ENCODE measurements at regions not wholly inside any gene's neighbourhood (a gene's known extent, or its start where the extent isn't known, plus 50 kb on each side); places are given as distances from the start of the nearest gene placed in this dataset.
"Not testable (repeated sequence)": the region's sequence is repeated elsewhere in the genome, so short reads cannot be mapped to it uniquely, and the experiment has no call there.

DNA sequence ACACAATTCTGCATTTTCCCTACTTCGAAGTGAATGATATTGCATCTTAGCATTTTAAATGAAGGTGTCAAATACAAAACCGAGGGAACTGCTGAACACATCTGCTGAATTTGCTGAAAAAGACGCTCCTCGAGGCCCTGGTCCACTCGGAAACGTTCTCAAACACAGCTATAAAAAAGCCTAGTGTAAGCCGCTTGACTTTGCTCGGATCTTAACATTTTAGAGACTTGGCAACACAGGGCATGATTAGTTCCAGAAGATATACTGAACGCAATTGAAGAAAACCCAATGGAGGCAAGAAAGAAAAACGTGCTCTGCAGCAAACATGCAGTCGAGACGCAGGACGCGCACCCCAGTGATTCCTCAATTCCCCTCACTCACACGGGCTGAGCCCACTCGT, 506.4 kb upstream of the AMELY start:
- DNase-seq (ENCODE audit: low read depth): no peak

- DNase-seq (ENCODE audit: low read depth): peak; percentile 38
These were observed 504.9 kb upstream of the AMELY start for GRCh38 chrY:7416406-7416805.

- DNase-seq (ENCODE audit: low read depth): peak; percentile 98
These were observed 503.6 kb upstream of the AMELY start for GRCh38 chrY:7415157-7415633.

DNA sequence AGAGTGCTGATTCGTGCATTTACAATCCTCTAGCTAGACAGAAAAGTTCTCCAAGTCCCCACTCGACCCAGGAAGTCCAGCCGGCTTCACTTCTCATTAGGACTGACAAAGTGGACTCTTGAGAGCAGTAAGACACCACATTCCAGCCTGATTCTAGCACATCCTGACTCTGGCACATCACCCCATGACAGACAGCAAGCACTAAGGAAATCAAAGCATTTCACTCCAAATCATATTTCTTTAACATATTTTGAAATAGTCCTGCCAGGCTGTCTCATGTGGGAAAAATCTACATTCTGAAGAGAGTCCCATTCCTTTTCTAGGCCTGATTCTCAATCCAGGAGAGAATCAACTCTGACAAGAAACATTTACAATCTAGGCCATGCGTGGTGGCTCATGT, 478.5 kb upstream of the AMELY start:
- no peak for DNase-seq (ENCODE audit: low read depth)

GRCh38 chrY:7382988-7383387, 471.4 kb upstream of the AMELY start:
- DNase-seq (ENCODE audit: low read depth): peak; percentile 49

- DNase-seq (ENCODE audit: low read depth): no peak
These were observed 465.5 kb upstream of the AMELY start for GRCh38 chrY:7377091-7377490.

- DNase-seq (ENCODE audit: low read depth): peak; percentile 65
These were observed 462.9 kb upstream of the AMELY start for GRCh38 chrY:7374485-7374884.

DNA sequence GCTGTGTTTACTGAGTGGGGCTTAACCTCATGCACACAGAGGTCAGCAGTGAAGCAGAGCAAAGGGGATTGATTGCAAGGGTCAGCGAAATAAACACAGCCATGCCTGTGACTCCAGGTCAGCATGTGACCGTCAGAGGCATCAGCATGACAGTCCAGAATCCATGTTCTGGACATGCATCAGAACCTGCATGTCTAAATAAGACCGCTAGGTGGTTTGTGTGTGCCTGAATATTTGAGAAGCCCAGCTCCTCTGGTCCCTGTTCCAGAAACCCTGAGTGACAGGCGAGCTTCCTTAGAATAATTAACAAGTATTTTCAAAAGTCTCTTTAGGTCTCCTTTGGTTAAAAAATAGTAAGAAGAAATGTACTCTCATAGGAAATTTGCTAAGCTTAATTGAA, 460.4 kb upstream of the AMELY start:
- not testable (repeated sequence) for DNase-seq (ENCODE audit: low read depth)

DNA sequence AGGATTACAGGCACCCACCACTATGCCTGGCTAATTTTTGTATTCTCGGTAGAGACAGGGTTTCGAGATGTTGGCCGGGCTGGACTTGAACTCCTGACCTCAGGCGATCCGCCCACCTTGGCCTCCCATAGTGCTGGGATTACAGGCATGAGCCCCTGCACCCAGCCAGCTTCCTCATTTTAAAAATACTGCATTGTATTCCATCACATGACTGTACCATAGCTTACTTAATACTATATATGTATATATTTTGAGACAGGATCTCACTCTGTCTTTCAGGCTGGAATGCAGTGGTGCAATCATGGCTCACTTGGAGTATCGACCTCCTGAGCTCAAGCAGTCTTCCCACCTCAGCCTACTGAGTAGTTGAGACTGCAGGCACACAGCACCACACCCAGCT, 459.5 kb upstream of the AMELY start:
- not testable (repeated sequence) for DNase-seq (ENCODE audit: low read depth)

- DNase-seq (ENCODE audit: low read depth): no peak
These were observed 448.0 kb upstream of the AMELY start for GRCh38 chrY:7359520-7359919.

DNA sequence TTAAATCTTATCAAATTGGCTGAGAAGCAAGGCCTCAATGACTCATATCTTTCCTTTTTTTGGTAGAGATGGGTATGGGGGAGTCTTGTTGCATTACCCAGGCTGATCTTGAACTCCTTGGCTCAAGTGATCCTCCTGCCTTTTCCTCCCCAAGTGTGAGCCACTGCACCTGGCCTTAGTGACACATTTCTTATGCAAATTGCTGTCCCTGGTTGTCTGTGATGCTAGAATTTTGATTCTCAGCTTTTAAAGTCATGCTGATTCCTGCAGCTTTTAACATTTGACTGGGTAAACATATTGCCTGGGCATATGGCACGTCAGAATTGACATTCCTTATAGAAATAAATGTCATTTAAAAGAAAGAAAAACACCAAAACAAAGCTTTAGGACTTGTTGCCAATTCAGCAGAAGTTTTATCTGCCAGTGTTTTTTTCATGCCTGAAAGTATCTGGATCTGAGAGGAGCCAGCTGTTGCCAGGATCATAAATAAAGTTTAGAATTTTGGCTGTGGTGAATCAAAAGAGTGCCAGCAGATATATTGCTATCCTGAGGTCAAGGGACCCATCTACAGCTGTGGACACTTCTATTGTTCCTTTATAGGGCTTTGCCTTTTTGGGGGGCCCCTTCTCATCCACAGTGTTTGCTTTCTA, 446.7 kb upstream of the AMELY start:
- peak; percentile 10 for DNase-seq (ENCODE audit: low read depth)

GRCh38 chrY:7355891-7356290, 444.3 kb upstream of the AMELY start:
- DNase-seq (ENCODE audit: low read depth): not testable (repeated sequence)

- peak; percentile 61 for DNase-seq (ENCODE audit: low read depth)
These were observed 433.1 kb upstream of the AMELY start for GRCh38 chrY:7344661-7345060.

DNA sequence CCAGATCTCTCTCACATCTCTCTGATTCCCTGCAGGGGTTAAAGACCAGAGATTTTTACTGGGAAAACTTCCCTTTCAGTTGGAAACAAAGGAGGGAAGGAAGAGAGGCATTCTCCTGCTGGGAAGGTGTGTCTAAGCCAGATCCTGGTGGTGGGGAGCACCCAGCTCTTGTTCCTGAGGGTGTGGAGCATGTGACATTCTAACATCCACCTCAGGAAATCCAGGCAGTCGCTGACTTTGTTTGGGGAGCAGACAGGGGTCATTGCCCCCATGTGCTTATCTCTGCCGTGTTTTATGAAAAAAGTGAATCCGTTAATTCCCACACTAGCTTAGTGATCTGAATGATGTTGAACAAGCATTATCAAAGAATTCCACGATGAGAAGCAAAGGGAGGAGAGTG, 431.7 kb upstream of the AMELY start:
- no peak for DNase-seq (ENCODE audit: low read depth)

GRCh38 chrY:7342732-7343131, 431.2 kb upstream of the AMELY start:
- not testable (repeated sequence) for DNase-seq (ENCODE audit: low read depth)

- no peak for DNase-seq (ENCODE audit: low read depth)
These were observed 428.0 kb upstream of the AMELY start for GRCh38 chrY:7339391-7340087.

- no peak for DNase-seq (ENCODE audit: low read depth)
These were observed 424.7 kb upstream of the AMELY start for GRCh38 chrY:7336023-7336873.

GRCh38 chrY:7334449-7334848, 422.9 kb upstream of the AMELY start:
- no peak for DNase-seq (ENCODE audit: low read depth)

DNA sequence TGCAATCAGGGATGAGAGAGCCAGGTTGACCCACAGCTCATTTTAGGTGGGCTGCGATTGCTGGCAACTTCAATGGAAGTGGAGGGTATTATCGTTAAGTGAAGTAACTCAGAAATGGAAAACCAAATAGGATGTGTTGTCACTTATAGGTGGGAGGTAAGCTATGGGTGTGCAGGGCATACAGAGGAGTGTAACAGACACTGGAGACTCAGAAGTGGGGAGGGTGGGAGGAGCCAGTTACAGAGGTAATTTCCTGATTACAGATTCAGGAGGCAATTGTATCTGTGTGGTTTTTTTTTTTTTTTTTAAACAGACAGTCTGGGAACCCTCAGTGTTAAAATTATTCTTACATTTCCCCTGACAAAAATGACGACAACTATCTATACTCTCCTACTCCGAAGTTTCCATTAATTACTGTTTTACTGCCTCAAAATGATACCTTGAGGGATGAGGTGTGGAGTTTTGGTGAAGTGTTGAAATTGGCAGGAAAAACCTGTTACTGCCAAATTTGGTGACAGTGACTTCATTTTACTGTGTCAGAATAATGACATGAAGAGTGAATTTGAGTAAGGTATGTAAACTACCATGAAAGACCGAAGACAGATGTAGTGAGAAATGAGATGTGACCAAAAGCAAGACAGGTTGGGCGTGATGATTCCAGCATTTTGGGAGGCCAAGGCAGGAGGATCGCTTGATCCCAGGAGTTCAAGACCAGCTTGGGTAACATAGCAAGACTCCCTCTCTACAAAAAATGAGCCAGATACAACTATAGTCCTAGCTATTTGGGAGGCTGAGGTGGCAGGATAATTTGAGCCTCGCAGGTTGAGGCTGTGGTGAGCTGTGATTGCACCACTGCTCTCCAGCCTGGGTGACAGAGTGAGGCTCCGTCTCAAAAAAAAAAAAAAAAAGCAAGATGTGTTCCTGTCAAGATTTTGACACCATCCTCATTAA, 415.0 kb upstream of the AMELY start:
- DNase-seq (ENCODE audit: low read depth): no peak

DNA sequence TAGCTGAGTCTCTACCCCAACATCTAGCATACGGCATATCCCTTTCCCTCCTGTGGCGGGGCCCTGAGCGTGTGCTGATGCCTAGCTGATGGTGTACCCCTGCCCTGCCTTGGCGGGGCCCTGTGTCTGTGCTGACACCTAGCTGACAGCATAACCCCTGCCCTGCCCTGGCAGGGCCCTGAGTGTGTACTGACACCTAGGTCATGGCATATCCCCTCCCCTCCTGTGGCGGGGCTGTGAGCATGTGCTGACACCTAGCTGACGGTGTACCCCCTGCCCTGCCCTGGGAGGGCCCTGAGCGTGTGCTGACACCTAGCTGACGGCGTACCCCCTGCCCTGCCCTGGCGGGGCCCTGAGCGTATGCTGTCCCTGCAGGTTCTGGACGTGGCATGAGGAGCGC, 414.0 kb upstream of the AMELY start:
- DNase-seq (ENCODE audit: low read depth): no peak

DNA sequence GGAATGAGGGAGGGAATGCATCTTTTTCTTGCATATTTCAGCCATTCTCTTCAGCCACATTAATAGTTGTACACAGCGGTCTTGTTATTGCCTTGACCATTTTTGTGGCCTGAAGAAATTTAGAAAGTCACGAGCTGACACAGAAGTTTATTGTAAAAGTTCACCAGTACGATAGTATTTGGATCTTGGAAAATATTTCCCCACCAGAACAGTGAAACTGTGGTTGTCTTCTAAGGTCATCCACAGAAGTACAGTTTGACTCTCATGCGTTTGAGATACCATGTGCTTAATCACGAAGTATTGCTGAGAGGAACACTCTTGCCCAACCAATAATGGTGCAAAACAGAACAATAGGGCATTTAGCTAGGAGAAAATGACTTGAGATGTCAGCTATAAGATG, 409.2 kb upstream of the AMELY start:
- no peak for DNase-seq (ENCODE audit: low read depth)

Data from LHCN-M2 (cell line).